Glutamatergic neuron (in vitro differentiated cells): ENCODE measurements at regions not wholly inside any gene's neighbourhood (a gene's known extent, or its start where the extent isn't known, plus 50 kb on each side); places are given as distances from the start of the nearest gene placed in this dataset.

Source experiments
- DNase-seq: peaks from one replicate; pipeline ENCODE4 v3.0.0; 2022
- H3K27ac Mint-ChIP-seq: one replicate; pipeline ENCODE4 v1.8.0; 2020; ENCODE audit warnings: mild to moderate bottlenecking, mixed read lengths, inconsistent platforms; ENCODE audit not compliant: unreplicated experiment
- H3K27me3 Mint-ChIP-seq: one replicate; pipeline ENCODE4 v1.8.0; 2020; ENCODE audit warnings: mild to moderate bottlenecking, moderate library complexity, mixed read lengths, inconsistent platforms; ENCODE audit not compliant: unreplicated experiment
- H3K36me3 Mint-ChIP-seq: one replicate; pipeline ENCODE4 v1.8.0; 2020; ENCODE audit warnings: mild to moderate bottlenecking, mixed read lengths, inconsistent platforms; ENCODE audit not compliant: unreplicated experiment
- H3K4me1 Mint-ChIP-seq: one replicate; pipeline ENCODE4 v1.8.0; 2020; ENCODE audit warnings: mild to moderate bottlenecking, low read depth, mixed read lengths, inconsistent platforms; ENCODE audit not compliant: unreplicated experiment
- H3K4me3 Mint-ChIP-seq: one replicate; pipeline ENCODE4 v1.8.0; 2020; ENCODE audit warnings: mild to moderate bottlenecking, mixed read lengths, inconsistent platforms; ENCODE audit not compliant: unreplicated experiment
- H3K9me3 Mint-ChIP-seq: one replicate; pipeline ENCODE4 v1.8.0; 2020; ENCODE audit warnings: mild to moderate bottlenecking, moderate library complexity, mixed read lengths, inconsistent platforms; ENCODE audit not compliant: unreplicated experiment
- CTCF ChIP-seq: fragments of 200-600 bp; sonication (generic); IDR thresholded peaks from one replicate; pipeline ENCODE4 v1.5.0; 2021; ENCODE audit not compliant: partially characterized antibody, unreplicated experiment

GRCh38 chr6:159389695-159390094 is 220.5 kb downstream of the FNDC1 start:
- Mint-ChIP-seq H3K4me1 (no peaks in the 10 kb centered on the region), H3K9me3 (peaks cover 2% of the 10 kb centered on the region), H3K27ac (no peak overlapping the region), H3K4me3 (no peak overlapping the region), H3K27me3 (peaks cover 8% of the 10 kb centered on the region), H3K36me3 (no peaks in the 10 kb centered on the region)
- DNase-seq: no peak
- no peak for TF ChIP-seq CTCF

GRCh38 chr6:159380114-159380513 is 210.9 kb downstream of the FNDC1 start:
- TF ChIP-seq CTCF: no peak
- H3K4me1 Mint-ChIP-seq: no peaks in the 10 kb centered on the region
- peaks cover 4% of the 10 kb centered on the region for H3K9me3 Mint-ChIP-seq
- no peak overlapping the region for H3K27ac Mint-ChIP-seq
- no peaks in the 10 kb centered on the region for H3K36me3 Mint-ChIP-seq
- no peak for DNase-seq
- H3K4me3 Mint-ChIP-seq: no peak overlapping the region
- H3K27me3 Mint-ChIP-seq: no peaks in the 10 kb centered on the region

- H3K4me3 Mint-ChIP-seq: no peak overlapping the region
Observed at GRCh38 chr6:159378411-159379328, 209.5 kb downstream of the FNDC1 start.

GRCh38 chr6:159376516-159377158 is 207.4 kb downstream of the FNDC1 start:
- Mint-ChIP-seq H3K27me3 (peaks cover 2% of the 10 kb centered on the region), H3K27ac (no peak overlapping the region), H3K36me3 (peaks cover 11% of the 10 kb centered on the region), H3K9me3 (peaks cover 3% of the 10 kb centered on the region), H3K4me3 (no peak overlapping the region), H3K4me1 (no peaks in the 10 kb centered on the region)
- no peak for TF ChIP-seq CTCF
- DNase-seq: no peak

More at GRCh38 chr6:159378411-159379328, 209.5 kb downstream of the FNDC1 start:
- TF ChIP-seq CTCF: no peak
- Mint-ChIP-seq H3K9me3 (peaks cover 3% of the 10 kb centered on the region), H3K4me1 (no peaks in the 10 kb centered on the region), H3K27me3 (peaks cover 2% of the 10 kb centered on the region), H3K36me3 (no peaks in the 10 kb centered on the region), H3K27ac (no peak overlapping the region)
- no peak for DNase-seq

- peaks cover 16% of the 10 kb centered on the region for H3K36me3 Mint-ChIP-seq
- no peak for TF ChIP-seq CTCF
- no peak overlapping the region for H3K27ac Mint-ChIP-seq
- H3K9me3 Mint-ChIP-seq: peaks cover 4% of the 10 kb centered on the region
- peaks cover 2% of the 10 kb centered on the region for H3K27me3 Mint-ChIP-seq
- no peak for DNase-seq
- H3K4me3 Mint-ChIP-seq: no peak overlapping the region
- no peaks in the 10 kb centered on the region for H3K4me1 Mint-ChIP-seq
Observed at GRCh38 chr6:159375014-159375413, 205.8 kb downstream of the FNDC1 start.
